Stimulated activated CD8-positive, alpha-beta memory T cell treated with anti-CD3 and anti-CD28 coated beads, Interleukin-4, amount 100 ng/mL, for 4 hours (primary cell): ENCODE measurements at regions not wholly inside any gene's neighbourhood (a gene's known extent, or its start where the extent isn't known, plus 50 kb on each side); places are given as distances from the start of the nearest gene placed in this dataset.
"Not testable (repeated sequence)": the region's sequence is repeated elsewhere in the genome, so short reads cannot be mapped to it uniquely, and the experiment has no call there.

Experiments used
- DNase-seq, 2 donors: peaks; one replicate each; pipeline ENCODE4 v3.0.0-alpha.2; 2020; ENCODE audit warnings: low read depth in 2 of 2, low spot score in 1 of 2

DNA sequence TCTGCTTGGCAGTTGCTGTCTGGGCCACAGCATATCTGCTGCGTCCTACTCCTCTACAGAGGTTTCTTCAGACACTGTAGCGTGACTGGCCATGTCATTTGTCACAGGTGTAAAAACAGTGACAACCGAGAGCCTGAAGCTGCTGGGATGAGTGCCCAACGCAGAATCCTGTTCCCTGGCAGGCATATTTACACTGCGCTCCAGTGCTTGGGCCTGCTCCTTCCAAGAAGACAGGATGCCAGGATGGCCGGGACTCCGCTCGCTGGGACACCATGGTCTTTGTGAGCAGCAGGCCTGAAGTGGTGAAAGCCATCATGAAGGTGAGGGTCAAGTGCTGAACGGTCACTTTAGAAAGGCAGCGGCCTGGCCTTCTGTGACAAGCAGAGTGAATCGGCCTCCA lies 171.4 kb downstream of the EMP1 start:
- no peak for DNase-seq

DNA sequence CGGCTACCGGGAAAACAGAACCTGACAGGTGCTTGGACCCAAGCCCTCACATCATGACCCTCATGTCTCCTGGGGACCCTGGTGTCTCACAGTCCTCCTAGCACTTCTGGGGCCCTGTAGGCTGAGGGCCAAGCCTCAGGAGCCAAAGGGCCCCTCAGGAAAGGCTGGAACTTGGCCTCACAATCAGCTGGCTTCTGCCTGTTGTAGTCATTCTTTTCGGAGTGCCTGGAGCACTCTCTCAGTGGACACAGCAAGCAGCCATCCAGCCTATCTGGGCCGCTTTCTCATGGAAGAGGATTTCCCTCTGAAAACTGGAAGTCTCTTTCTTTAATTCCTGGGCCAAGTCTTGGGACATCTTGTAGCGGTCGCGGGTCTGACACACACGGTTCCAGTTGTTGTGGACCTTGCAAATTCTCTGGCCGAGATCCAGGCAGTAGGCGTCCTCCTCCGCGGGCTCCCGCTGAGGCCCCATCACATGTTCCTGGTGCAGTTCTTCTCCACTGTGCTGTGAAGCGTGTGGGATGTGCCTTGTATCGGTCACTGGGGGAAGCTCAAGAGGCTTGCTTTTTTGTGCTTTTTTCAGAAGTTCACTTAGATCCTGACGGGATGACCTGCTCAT lies 169.3 kb downstream of the EMP1 start:
- DNase-seq: no peak

- DNase-seq: no peak
Measured at GRCh38 chr12:13362260-13362841, 165.8 kb downstream of the EMP1 start.

DNA sequence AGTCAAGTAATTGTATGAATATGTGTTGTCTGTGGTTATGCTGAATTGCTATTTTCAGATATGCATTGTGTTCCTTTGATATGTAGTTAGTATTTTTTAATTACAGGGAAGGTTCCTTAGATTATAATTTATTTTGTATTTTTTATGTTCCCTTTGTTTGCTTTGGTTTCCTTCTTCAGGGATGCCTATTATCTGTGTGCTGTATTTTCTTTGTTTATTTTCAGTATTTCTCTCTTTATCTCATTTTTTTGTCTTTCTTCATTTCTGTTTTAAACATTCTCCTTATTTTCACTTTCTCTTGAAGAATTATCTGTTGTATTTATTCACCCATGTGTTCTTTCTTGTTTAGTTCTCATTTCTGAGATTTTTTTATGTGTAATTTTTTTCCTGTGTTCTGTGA lies 163.1 kb downstream of the EMP1 start:
- DNase-seq: no peak

DNA sequence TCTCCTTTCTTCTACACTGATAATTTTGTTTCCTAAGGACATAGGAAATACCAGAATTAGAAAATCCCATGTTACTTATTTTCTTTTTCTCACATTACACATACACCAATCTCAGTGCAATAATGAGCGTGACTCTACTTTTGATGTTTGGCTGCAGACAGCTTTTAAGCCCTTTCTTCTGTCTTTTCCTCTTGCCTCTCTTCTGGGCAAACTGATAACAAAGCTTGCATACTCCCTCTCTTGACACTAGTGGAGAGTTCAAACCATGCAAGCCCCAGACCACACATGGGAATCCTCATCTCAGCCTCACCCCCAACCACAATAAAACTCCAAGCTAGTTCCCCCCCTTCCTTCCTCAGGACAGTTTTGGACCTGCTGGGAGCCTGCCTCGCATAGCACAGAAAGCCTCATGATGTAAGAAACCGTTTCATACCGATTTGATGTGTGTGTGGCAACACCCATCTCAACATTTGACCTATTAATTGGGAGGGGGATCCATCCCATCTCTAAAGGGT lies 161.9 kb downstream of the EMP1 start:
- no peak for DNase-seq

DNA sequence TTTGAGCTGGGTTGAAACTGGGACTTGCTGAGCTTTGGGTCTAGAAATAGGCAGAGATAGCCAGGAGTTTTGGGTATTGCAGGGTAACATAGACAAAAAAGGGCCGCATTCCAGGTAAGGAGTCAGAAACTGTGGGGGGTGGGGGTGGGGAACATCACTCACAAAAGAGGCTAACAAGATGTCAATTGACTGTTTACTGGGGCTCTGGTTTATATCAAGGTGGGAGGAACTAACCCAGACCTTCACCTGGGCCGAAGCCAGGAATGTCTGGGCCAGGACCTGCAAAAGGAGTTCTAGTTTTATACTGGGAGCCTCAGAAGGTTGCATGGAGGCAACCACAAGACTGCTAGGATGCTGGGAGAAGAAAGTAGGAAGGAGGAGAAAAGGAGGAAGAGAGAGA lies 154.4 kb downstream of the EMP1 start:
- DNase-seq: no peak

GRCh38 chr12:13350381-13350780 lies 153.9 kb downstream of the EMP1 start:
- DNase-seq: no peak

DNA sequence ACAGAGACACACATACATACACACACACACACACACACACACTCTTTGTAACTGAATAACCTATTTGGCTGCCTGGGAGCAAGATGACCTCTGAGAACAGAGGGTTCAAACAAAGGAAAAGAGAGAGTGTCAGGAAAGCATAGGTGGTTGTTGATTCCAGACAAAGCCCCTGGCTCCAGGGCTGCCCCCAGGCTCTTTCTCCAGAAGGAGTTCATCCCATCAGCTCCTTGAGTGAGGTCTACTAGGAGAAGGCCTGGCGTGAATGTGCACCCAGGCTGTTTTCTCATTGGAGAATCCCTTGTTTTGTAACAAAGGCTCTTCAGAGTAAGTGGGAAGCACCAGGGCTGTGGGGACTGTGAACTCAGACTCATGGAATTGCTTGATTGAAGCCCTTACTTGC lies 151.9 kb downstream of the EMP1 start:
- no peak for DNase-seq

DNA sequence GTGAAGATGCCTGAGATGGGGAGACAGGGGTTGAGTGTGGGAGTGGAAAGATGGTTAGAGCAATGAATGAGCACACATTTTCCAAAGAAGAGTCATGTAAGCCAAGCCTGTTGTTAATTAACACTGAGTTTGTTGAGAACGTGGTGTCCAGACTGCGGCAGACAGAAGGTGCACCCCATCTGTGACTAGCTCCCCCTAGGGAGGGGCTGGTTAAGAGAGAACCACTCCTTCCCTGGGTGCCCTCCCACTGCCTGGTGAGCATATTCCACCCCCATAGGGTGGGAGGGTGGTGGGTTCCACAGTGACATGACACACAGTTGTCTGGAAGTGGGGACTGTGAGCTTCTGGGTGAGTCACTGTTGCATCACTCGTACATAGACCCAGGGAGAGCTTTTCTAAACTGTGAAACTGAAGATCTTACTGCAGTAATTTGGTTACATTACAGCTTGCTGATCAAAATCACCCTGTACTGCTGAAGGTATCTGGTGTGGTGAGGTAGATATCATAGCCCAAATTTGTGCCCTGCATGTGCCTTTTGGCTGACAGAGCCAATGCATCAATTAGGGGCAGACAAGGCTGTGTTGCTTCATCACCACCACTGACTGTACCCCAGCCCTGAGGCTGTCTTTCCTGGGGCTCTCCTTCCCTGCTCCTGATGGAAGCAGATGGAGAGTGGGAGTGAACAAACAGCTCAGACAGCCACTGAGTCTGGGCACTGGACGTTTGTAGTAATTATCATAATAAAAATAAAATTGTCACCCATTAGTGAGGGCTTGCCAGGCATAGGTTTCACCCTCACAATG lies 150.9 kb downstream of the EMP1 start:
- DNase-seq: no peak

GRCh38 chr12:13345722-13346121 lies 149.2 kb downstream of the EMP1 start:
- DNase-seq: no peak

GRCh38 chr12:13343375-13343774 lies 146.8 kb downstream of the EMP1 start:
- no peak for DNase-seq

DNA sequence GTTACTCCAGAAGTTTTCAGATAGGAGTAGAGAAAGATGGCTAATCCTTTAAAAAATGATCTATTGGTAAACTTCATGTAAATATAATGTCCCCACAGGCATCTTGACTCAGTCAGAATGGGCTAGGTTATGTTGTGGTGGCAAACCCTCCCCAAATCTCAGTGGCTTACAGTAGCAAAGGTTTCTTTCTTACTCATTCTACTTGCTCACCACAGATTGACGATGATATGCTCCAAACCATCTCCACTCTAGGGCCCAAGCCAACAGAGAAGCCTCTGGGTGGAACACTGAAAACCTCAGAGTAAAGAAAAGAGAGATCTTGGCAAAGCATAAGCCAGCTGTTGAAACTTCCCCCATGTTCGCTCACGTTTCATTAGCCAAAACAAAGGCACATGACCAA lies 146.4 kb downstream of the EMP1 start:
- no peak for DNase-seq

DNA sequence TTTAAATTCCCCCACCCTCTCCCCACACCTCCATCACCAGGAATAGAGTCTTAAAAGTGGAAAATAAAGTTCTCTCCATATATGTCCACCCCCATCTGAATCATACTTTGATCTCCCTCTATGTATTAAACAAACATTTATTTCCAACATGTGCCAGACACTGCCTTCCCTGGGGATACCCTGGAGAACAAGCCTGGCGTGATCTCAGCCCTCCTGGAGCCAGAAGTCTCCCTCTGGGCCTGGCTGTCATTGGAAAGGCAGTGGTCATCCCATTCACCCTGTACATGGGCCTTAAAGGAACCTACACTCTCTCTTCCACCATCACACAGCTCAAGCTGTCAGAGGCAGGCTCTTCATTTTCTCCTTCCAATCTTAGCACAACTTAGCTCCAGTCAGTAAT lies 143.6 kb downstream of the EMP1 start:
- no peak for DNase-seq

- no peak for DNase-seq
Measured at GRCh38 chr12:13339538-13339937, 143.0 kb downstream of the EMP1 start.

DNA sequence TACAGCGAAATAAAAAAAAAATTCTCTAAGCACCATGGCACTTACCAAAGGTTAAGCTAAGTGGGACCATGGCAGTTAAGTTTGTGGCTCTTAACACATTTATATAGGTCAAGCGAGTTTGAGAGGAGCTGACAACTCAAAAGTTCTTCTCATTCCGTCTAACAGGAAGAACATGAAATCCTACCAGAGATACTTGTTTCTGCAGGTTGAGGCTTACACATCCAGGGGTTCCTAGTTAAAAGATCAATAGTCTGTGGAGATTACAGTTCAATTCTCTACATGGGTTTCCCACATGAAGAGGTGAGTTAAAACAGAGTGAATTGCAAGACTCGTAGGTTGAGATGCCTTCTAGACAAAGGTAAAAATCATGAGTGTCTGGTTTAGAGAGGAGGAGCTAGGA lies 142.6 kb downstream of the EMP1 start:
- DNase-seq: no peak

- DNase-seq: no peak
Measured at GRCh38 chr12:13337791-13338190, 141.3 kb downstream of the EMP1 start.

DNA sequence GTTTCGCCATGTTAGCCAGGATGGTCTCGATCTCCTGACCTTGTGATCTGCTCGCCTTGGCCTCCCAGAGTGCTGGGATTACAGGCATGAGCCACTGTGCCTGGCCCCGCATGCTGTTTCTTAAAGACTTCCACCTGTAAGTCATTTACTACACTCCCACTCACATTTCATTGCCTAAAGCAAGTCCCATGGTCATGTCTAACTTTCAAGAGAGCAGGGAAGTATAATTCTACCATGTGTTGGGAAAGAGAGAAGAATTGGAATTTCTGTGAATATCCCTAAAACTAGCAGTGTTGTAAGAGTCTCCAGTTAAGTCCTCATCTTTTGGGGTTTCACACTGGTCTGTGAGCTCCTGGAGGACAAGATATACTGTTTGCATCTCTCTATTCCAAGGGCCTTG lies 139.7 kb downstream of the EMP1 start:
- no peak for DNase-seq

DNA sequence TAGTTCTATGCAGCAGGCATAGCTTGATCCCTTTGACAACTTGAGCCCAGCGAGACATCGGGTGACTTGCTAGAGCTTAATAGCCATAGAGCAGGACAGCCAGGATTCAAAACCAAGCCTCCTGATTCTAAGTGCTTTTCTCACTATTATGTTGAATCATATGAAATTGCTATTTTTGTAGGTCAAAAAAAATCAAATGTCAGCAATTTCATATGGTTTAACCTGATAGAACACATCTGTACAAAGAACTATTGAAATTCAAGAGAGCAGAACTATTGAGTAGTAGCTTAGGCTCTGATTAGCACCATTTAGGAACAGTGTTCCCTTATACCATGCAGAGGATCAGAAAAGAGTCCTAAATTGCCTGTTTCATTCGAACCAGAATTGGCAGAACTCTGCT lies 132.0 kb downstream of the EMP1 start:
- no peak for DNase-seq

DNA sequence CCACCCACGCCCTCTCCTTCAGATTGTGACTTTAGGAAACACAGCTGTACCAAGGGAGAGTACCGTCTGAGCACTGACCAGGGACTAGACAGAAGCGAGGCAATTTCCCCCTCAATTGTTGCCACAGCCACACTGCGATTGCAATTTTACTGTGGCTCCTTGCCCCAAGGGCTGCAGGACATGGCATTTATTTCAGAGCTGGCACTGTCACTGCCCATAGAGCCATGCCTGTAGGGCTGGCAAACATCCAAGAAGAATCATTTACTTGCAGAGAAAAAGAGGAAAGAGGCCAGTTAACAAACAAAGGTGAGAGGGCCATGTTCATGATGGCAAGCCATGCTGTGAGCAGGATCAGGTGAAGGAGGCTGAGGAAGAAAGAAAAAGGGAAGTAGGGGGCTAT lies 129.6 kb downstream of the EMP1 start:
- DNase-seq: no peak

DNA sequence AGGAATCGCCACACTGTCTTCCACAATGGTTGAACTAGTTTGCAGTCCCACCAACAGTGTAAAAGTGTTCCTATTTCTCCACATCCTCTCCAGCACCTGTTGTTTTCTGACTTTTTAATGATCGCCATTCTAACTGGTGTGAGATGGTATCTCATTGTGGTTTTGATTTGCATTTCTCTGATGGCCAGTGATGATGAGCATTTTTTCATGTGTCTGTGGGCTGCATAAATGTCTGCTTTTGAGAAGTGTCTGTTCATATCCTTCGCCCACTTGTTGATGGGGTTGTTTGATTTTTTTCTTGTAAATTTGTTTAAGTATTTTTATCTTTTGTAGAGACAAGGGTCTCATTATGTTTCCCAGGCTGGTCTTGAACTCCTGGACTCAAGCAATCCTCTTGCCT lies 128.5 kb downstream of the EMP1 start:
- not testable (repeated sequence) for DNase-seq

- no peak for DNase-seq
Measured at GRCh38 chr12:13318231-13319015, 121.9 kb downstream of the EMP1 start.
